BLaER1 treated with 17β-estradiol and CSF1 and Interleukin-3, amounts not matched to agents 10 nM and 100 nM (cell line): ENCODE measurements at regions not wholly inside any gene's neighbourhood (a gene's known extent, or its start where the extent isn't known, plus 50 kb on each side); places are given as distances from the start of the nearest gene placed in this dataset.

ENCODE experiments used
- H3K27ac ChIP-seq, 11 experiments: shearing (Covaris generic); formaldehyde crosslinking; 2 replicates each; pipeline ENCODE4 v1.8.1; 2022
- H3K27me3 ChIP-seq, 11 experiments: shearing (Covaris generic); formaldehyde crosslinking; 2 replicates each; pipeline ENCODE4 v1.8.1; 2022
- H3K36me3 ChIP-seq, 11 experiments: shearing (Covaris generic); formaldehyde crosslinking; 2 replicates each; pipeline ENCODE4 v1.8.1; 2022
- H3K4me1 ChIP-seq, 10 experiments: shearing (Covaris generic); formaldehyde crosslinking; 2 replicates each; pipeline ENCODE4 v1.8.1; 2022
- H3K4me2 ChIP-seq, 11 experiments: shearing (Covaris generic); formaldehyde crosslinking; 2 replicates each; pipeline ENCODE4 v1.8.1; 2022
- H3K4me3 ChIP-seq, 10 experiments: shearing (Covaris generic); formaldehyde crosslinking; 2 replicates each; pipeline ENCODE4 v1.8.1; 2022
- H3K9ac ChIP-seq, 11 experiments: shearing (Covaris generic); formaldehyde crosslinking; 2 replicates each; pipeline ENCODE4 v1.8.1; 2022
- H3K9me3 ChIP-seq, 11 experiments: shearing (Covaris generic); formaldehyde crosslinking; replicated peaks in 1 of 11; 2 replicates each; pipeline ENCODE4 v1.8.1; 2022
- H4K20me1 ChIP-seq, 11 experiments: shearing (Covaris generic); formaldehyde crosslinking; 2 replicates each; pipeline ENCODE4 v1.8.1; 2022
- Cebpa-rat ChIP-seq, 11 experiments: shearing (Covaris generic); IDR thresholded peaks; 2 replicates each; pipeline ENCODE4 v1.8.1; 2022

GRCh38 chr18:22493940-22494339 is 76.2 kb upstream of the CTAGE1 start:
- Histone ChIP-seq H3K9ac (no peak overlapping the region), H3K27me3 (no peaks in the 10 kb centered on the region), H3K36me3 (no peaks in the 10 kb centered on the region), H4K20me1 (no peaks in the 10 kb centered on the region), H3K9me3 (peaks cover 0 to 11% (median 4%) of the 10 kb centered on the region in 11 experiments; a peak in 4 of 22 replicates), H3K4me2 (no peak overlapping the region), H3K4me1 (no peaks in the 10 kb centered on the region), H3K4me3 (no peak overlapping the region), H3K27ac (no peak overlapping the region)
- TF ChIP-seq Cebpa-rat (IDR thresholded peaks at IDR 0.05), result no peak

- H3K4me3 ChIP-seq, result no peak overlapping the region
- no peaks in the 10 kb centered on the region for H3K27me3 ChIP-seq
- H3K36me3 ChIP-seq, result no peaks in the 10 kb centered on the region
- H3K27ac ChIP-seq, result no peak overlapping the region
- no peaks in the 10 kb centered on the region for H4K20me1 ChIP-seq
- TF ChIP-seq Cebpa-rat (IDR thresholded peaks at IDR 0.05), result no peak
- H3K4me2 ChIP-seq, result no peak overlapping the region
- H3K4me1 ChIP-seq, result no peaks in the 10 kb centered on the region
- no peak overlapping the region for H3K9ac ChIP-seq
- H3K9me3 ChIP-seq, result peaks cover 0 to 11% (median 4%) of the 10 kb centered on the region in 11 experiments; a peak in 4 of 22 replicates
Observed at GRCh38 chr18:22494771-22495170, 77.1 kb upstream of the CTAGE1 start.

DNA sequence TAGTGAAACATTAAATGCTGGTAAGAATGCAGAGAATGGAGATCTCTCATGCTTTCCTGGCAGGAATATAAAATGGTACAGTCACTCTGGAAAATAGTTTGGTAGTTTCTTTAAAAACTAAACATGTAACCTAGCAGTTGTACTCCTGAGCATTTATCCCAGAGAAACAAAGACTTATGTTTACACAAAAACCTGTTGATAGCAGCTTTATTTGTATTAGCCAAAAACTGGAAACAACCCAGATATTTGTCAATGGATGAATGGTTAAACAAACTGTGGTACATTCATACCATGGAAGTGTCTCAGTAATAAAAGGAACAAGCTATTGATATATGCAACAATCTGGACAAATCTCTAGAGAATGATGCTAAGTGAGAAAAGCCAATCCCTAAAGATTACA is 81.7 kb upstream of the CTAGE1 start:
- no peak overlapping the region for H3K27ac ChIP-seq
- no peaks in the 10 kb centered on the region for H3K27me3 ChIP-seq
- no peaks in the 10 kb centered on the region for H3K4me1 ChIP-seq
- no peaks in the 10 kb centered on the region for H3K36me3 ChIP-seq
- H3K4me3 ChIP-seq, result no peak overlapping the region
- peaks cover 0 to 11% (median 4%) of the 10 kb centered on the region in 11 experiments; a peak in 4 of 22 replicates for H3K9me3 ChIP-seq
- H4K20me1 ChIP-seq, result no peaks in the 10 kb centered on the region
- TF ChIP-seq Cebpa-rat (IDR thresholded peaks at IDR 0.05), result no peak
- H3K9ac ChIP-seq, result no peak overlapping the region
- no peak overlapping the region for H3K4me2 ChIP-seq

DNA sequence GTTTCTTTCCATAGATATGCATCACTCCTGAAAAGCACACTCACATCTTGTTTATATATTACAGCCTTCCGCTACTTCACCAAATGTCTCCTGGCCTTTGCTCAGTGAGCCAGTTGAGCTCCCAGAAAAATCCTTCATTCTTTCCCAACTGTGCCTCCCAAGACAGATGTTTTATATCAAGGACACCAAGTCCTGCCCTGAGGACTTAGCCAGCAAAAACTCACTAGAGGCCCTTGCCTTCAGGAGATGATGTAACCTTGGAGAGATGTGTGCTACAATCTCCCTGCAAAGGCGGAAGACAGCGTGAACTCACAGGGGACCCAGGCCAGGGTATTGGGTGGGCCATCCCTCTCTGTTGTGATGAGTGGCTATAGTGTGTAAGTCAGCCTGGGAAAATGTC is 86.1 kb upstream of the CTAGE1 start:
- Histone ChIP-seq H3K4me2 (no peak overlapping the region), H3K27ac (no peak overlapping the region)

DNA sequence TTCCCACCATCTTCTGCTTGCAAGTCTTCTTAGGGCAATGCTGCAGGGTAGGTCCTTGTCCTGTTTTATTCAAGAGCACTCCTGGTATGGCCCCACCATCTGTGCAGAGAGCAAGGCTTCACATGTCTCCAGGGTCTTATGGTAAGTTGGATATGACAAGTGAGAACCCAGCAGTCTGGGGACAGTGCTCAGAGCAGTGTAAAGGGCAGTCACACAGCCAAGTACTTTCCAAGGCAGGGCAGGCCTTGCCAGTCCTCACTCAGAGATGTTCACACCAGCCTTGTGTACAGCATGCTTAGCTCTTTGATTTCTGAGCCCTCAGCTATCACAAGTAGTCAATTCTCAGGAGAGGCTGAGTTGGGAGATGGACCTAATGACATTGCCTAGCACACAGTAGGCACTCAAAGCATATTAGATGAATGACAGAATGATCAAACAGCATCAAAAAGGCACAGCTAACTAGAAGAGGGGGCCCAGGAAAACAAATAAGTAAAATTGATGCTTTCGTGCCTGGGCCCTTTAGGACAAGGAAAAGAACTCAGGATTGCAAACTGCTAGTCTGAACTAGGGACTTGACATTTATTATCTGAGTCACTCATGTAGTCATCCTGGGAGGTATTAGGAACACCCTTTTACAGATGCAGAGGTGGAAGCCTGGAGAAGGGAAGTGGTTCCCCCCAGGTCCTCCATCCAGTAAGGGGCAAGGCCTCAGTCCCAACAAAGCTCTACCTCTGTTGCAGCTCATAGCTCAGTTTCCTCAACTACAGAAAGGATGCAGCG is 86.7 kb upstream of the CTAGE1 start:
- Histone ChIP-seq H3K9me3 (no peaks in the 10 kb centered on the region), H3K27ac (no peak overlapping the region), H3K4me1 (no peaks in the 10 kb centered on the region), H3K36me3 (no peaks in the 10 kb centered on the region), H4K20me1 (no peaks in the 10 kb centered on the region), H3K27me3 (no peaks in the 10 kb centered on the region), H3K4me3 (no peak overlapping the region), H3K4me2 (no peak overlapping the region), H3K9ac (no peak overlapping the region)
- no peak for TF ChIP-seq Cebpa-rat (IDR thresholded peaks at IDR 0.05)

More for the DNA sequence above, 86.1 kb upstream of the CTAGE1 start:
- H3K27me3 ChIP-seq, result no peaks in the 10 kb centered on the region
- no peaks in the 10 kb centered on the region for H3K4me1 ChIP-seq
- no peaks in the 10 kb centered on the region for H3K9me3 ChIP-seq
- H3K9ac ChIP-seq, result no peak overlapping the region
- no peak overlapping the region for H3K4me3 ChIP-seq
- no peak for TF ChIP-seq Cebpa-rat (IDR thresholded peaks at IDR 0.05)
- H3K36me3 ChIP-seq, result no peaks in the 10 kb centered on the region
- H4K20me1 ChIP-seq, result no peaks in the 10 kb centered on the region

GRCh38 chr18:22505141-22505591 is 87.5 kb upstream of the CTAGE1 start:
- no peaks in the 10 kb centered on the region for H3K9me3 ChIP-seq
- H3K4me3 ChIP-seq, result no peak overlapping the region
- no peaks in the 10 kb centered on the region for H3K36me3 ChIP-seq
- H4K20me1 ChIP-seq, result no peaks in the 10 kb centered on the region
- H3K27ac ChIP-seq, result no peak overlapping the region
- no peaks in the 10 kb centered on the region for H3K4me1 ChIP-seq
- H3K27me3 ChIP-seq, result no peaks in the 10 kb centered on the region
- no peak overlapping the region for H3K9ac ChIP-seq
- no peak overlapping the region for H3K4me2 ChIP-seq
- no peak for TF ChIP-seq Cebpa-rat (IDR thresholded peaks at IDR 0.05)

DNA sequence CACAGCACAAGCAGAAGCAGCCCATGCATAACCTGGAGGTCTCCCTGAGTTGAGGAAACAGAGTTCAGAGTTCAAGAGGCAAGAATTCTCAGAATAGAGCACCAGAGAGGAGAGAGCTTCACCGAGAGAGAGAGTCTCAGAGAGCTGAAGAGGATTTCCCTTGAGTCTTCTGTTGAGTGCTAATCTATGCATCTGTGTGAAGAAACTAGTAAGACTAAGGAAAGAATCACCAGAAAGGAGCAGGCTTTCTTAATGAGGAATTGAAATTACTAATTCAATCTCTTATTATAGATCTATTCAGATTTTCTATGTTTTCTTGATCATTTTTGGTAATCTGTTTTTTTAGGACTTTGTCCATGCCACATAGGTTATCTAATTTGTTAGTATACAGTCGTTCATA is 89.3 kb upstream of the CTAGE1 start:
- Histone ChIP-seq H3K27ac (no peak overlapping the region), H3K9me3 (no peaks in the 10 kb centered on the region), H3K4me1 (no peaks in the 10 kb centered on the region), H3K27me3 (no peaks in the 10 kb centered on the region), H4K20me1 (no peaks in the 10 kb centered on the region), H3K4me2 (no peak overlapping the region), H3K4me3 (no peak overlapping the region), H3K36me3 (no peaks in the 10 kb centered on the region), H3K9ac (no peak overlapping the region)
- no peak for TF ChIP-seq Cebpa-rat (IDR thresholded peaks at IDR 0.05)

GRCh38 chr18:22509423-22509822 is 91.7 kb upstream of the CTAGE1 start:
- no peak overlapping the region for H3K9ac ChIP-seq
- H3K27me3 ChIP-seq, result no peaks in the 10 kb centered on the region
- no peaks in the 10 kb centered on the region for H3K4me1 ChIP-seq
- H3K4me3 ChIP-seq, result no peak overlapping the region
- no peak for TF ChIP-seq Cebpa-rat (IDR thresholded peaks at IDR 0.05)
- no peaks in the 10 kb centered on the region for H3K36me3 ChIP-seq
- no peak overlapping the region for H3K27ac ChIP-seq
- no peaks in the 10 kb centered on the region for H4K20me1 ChIP-seq
- H3K9me3 ChIP-seq, result no peaks in the 10 kb centered on the region
- no peak overlapping the region for H3K4me2 ChIP-seq

- Histone ChIP-seq H3K4me1 (no peaks in the 10 kb centered on the region), H4K20me1 (no peaks in the 10 kb centered on the region), H3K9ac (no peak overlapping the region), H3K4me3 (no peak overlapping the region), H3K27me3 (no peaks in the 10 kb centered on the region), H3K27ac (no peak overlapping the region), H3K4me2 (no peak overlapping the region), H3K9me3 (0 out of 22 replicates have a peak, but pooled peaks cover 0 to 6% (median 0%) of the 10 kb centered on the region in 11 experiments), H3K36me3 (no peaks in the 10 kb centered on the region)
- no peak for TF ChIP-seq Cebpa-rat (IDR thresholded peaks at IDR 0.05)
Observed at GRCh38 chr18:22510697-22511096, 93.0 kb upstream of the CTAGE1 start.
